ENCODE measurements at regions not wholly inside any gene's neighbourhood (a gene's known extent, or its start where the extent isn't known, plus 50 kb on each side); places are given as distances from the start of the nearest gene placed in this dataset.

DNA sequence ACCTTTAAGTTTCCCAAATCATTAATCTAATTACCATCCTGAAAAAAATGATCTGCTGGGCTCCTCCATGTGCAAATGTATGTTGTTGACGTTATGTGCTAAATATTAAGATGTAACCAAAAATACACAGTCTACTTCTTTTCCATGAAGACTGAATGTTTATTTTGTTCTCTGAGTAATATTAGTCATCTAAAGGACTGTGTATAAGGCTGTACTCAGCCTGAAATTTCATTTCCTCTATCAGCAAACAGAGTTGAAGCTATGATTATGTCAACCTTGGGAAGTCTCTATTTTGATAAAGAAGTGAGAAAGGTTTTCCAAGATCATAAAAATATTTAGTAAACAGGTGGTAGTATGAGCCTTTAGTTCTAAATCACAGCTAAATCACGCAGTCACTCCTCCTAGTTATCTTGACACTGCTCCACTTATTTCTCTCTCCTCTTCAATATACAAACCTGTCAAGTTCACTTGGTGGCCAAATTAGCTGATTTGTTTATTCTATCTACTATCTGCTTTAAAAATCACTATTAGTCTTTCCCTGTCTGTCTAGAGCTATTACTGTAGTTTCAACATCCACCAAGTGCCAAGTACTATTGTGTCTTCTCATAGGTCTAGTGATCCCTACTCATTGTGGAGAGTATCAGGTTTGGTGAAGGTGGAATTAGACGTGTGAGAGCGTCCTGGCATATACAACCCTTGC lies 211.7 kb upstream of the STARD13 start:
- in situ Hi-C loops (cut with MboI; ENCODE audit: low sequenced_read_pairs, unreplicated experiment): no loop called here
- DNase-seq (ENCODE audit: low spot score): no peak
- no peak for TF ChIP-seq CTCF (IDR thresholded peaks at IDR 0.05; ENCODE audit: borderline replicate concordance, control extremely low read depth, extremely low read depth, insufficient read depth, missing control alignments)

DNA sequence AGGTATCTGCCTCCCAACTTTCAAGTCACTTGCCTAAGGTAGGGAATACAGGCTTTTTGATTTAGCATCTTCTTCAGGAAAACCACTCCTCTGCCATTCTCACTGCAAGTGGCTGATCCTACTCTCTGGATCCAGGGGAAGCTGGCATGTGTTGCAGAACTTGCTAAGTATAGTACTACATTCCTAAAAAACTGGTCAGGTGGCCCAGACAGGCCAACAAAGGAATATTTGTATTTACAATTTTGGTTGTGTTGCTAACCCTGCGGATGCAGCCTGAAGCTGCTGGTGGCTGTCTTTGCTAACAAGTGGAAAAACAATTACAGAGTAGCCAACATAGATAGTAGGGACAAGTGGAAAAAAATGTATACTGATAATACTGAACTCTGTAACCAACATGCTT lies 222.5 kb upstream of the STARD13 start:
- in situ Hi-C loops (cut with MboI; ENCODE audit: low sequenced_read_pairs, unreplicated experiment): no loop called here
- TF ChIP-seq CTCF (IDR thresholded peaks at IDR 0.05; ENCODE audit: borderline replicate concordance, control extremely low read depth, extremely low read depth, insufficient read depth, missing control alignments): no peak
- no peak for DNase-seq (ENCODE audit: low spot score)

- TF ChIP-seq CTCF (IDR thresholded peaks at IDR 0.05; ENCODE audit: borderline replicate concordance, control extremely low read depth, extremely low read depth, insufficient read depth, missing control alignments): no peak
- DNase-seq (ENCODE audit: low spot score): no peak
- in situ Hi-C loops (cut with MboI; ENCODE audit: low sequenced_read_pairs, unreplicated experiment): no loop called here
Measured at GRCh38 chr13:33509642-33510229, 224.2 kb upstream of the STARD13 start.

DNA sequence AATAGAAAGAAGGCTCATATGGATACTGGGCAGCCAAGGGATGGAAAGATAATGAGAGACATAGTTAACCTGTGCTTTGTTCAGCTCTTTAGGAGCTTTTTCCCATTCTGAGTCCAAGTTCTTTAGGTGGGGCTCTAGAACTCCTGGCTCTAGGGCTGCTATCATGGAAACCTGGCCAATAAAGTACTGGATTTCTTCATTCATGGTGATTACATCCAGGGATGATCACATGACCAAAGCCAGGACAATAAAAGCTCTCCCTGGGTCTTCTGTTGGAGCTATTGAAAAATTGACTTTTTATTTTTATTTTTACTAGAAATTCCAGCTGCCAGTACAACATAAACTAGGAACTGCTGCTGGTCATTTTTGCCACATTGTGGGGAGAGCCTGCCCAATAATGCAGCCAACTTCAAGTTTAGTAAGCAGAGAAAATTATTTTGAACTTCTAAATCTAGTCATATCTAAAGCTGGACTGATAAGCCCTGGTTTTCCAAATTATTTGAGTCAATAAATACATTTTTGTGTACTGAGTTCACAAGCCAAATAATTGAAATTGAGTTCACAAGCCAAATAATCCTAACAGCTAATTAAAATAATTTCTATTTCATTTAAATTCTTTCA lies 224.9 kb upstream of the STARD13 start:
- in situ Hi-C loops (cut with MboI; ENCODE audit: low sequenced_read_pairs, unreplicated experiment): no loop called here
- DNase-seq (ENCODE audit: low spot score): no peak
- TF ChIP-seq CTCF (IDR thresholded peaks at IDR 0.05; ENCODE audit: borderline replicate concordance, control extremely low read depth, extremely low read depth, insufficient read depth, missing control alignments): no peak

GRCh38 chr13:33512880-33513554 lies 227.5 kb upstream of the STARD13 start:
- TF ChIP-seq CTCF (IDR thresholded peaks at IDR 0.05; ENCODE audit: borderline replicate concordance, control extremely low read depth, extremely low read depth, insufficient read depth, missing control alignments): no peak
- DNase-seq (ENCODE audit: low spot score): no peak
- in situ Hi-C loops (cut with MboI; ENCODE audit: low sequenced_read_pairs, unreplicated experiment): no loop called here

- DNase-seq (ENCODE audit: low spot score): no peak
- TF ChIP-seq CTCF (IDR thresholded peaks at IDR 0.05; ENCODE audit: borderline replicate concordance, control extremely low read depth, extremely low read depth, insufficient read depth, missing control alignments): no peak
- in situ Hi-C loops (cut with MboI; ENCODE audit: low sequenced_read_pairs, unreplicated experiment): no loop called here
Measured at GRCh38 chr13:33514362-33514761, 228.8 kb upstream of the STARD13 start.

Measured in GM13976 (cell line).